ENCODE measurements at regions not wholly inside any gene's neighbourhood (a gene's known extent, or its start where the extent isn't known, plus 50 kb on each side); places are given as distances from the start of the nearest gene placed in this dataset.

- TF ChIP-seq POLR2A (IDR thresholded peaks at IDR 0.05; ENCODE audit: low read length) (no peak), GATA1 (IDR thresholded peaks at IDR 0.05; ENCODE audit: low read depth, low read length) (no peak)
Measured at GRCh38 chr9:19938990-19939733, 150.3 kb upstream of the SLC24A2 start.

Data from erythroblast (primary cell).